ENCODE measurements at regions not wholly inside any gene's neighbourhood (a gene's known extent, or its start where the extent isn't known, plus 50 kb on each side); places are given as distances from the start of the nearest gene placed in this dataset.
"Not testable (repeated sequence)": the region's sequence is repeated elsewhere in the genome, so short reads cannot be mapped to it uniquely, and the experiment has no call there.

GRCh38 chr6:112887424-112887823, 540.3 kb downstream of the RFPL4B start:
- not testable (repeated sequence) for DNase-seq

- DNase-seq: no peak
Measured at GRCh38 chr6:112899541-112899940, 552.4 kb downstream of the RFPL4B start.

- DNase-seq: no peak
Measured at GRCh38 chr6:112903361-112903760, 556.2 kb downstream of the RFPL4B start.

GRCh38 chr6:112906726-112907125, 559.6 kb downstream of the RFPL4B start:
- DNase-seq: no peak

- DNase-seq: no peak
Measured at GRCh38 chr6:112909781-112910180, 562.7 kb downstream of the RFPL4B start.

GRCh38 chr6:112910256-112910655, 563.1 kb downstream of the RFPL4B start:
- no peak for DNase-seq

- no peak for DNase-seq
Measured at GRCh38 chr6:112911959-112912358, 564.8 kb downstream of the RFPL4B start.

GRCh38 chr6:112912416-112913101, 565.4 kb downstream of the RFPL4B start:
- DNase-seq: no peak

GRCh38 chr6:112919744-112920143, 572.6 kb downstream of the RFPL4B start:
- DNase-seq: not testable (repeated sequence)

- no peak for DNase-seq
Measured at GRCh38 chr6:112920994-112921393, 573.9 kb downstream of the RFPL4B start.

- no peak for DNase-seq
Measured at GRCh38 chr6:112923940-112924587, 576.9 kb downstream of the RFPL4B start.

GRCh38 chr6:112925702-112926101, 578.6 kb downstream of the RFPL4B start:
- DNase-seq: no peak

GRCh38 chr6:112927641-112928320, 580.7 kb downstream of the RFPL4B start:
- no peak for DNase-seq

GRCh38 chr6:112929641-112930040, 582.5 kb downstream of the RFPL4B start:
- DNase-seq: no peak

- DNase-seq: no peak
Measured at GRCh38 chr6:112931832-112932231, 584.7 kb downstream of the RFPL4B start.

GRCh38 chr6:112933947-112934346, 586.8 kb downstream of the RFPL4B start:
- DNase-seq: no peak

- no peak for DNase-seq
Measured at GRCh38 chr6:112934433-112935327, 587.5 kb downstream of the RFPL4B start.

GRCh38 chr6:112935402-112936078, 588.4 kb downstream of the RFPL4B start:
- DNase-seq: no peak

- DNase-seq: no peak
Measured at GRCh38 chr6:112936079-112936472, 588.9 kb downstream of the RFPL4B start.

GRCh38 chr6:112936504-112936903, 589.4 kb downstream of the RFPL4B start:
- no peak for DNase-seq

GRCh38 chr6:112937690-112938089, 590.6 kb downstream of the RFPL4B start:
- not testable (repeated sequence) for DNase-seq

GRCh38 chr6:112938650-112939049, 591.5 kb downstream of the RFPL4B start:
- no peak for DNase-seq
